SK-N-SH (cell line): ENCODE measurements at regions not wholly inside any gene's neighbourhood (a gene's known extent, or its start where the extent isn't known, plus 50 kb on each side); places are given as distances from the start of the nearest gene placed in this dataset.

Source experiments
- CTCF ChIP-seq: fragments of 200-600 bp; sonication (generic); IDR thresholded peaks from 2 replicates; pipeline ENCODE4 v1.6.1; 2017; ENCODE audit warnings: antibody characterized with exemption, mild to moderate bottlenecking, moderate library complexity
- EP300 ChIP-seq, 2 experiments: IDR thresholded peaks; 2 replicates each; pipeline versions ENCODE4 v1.4.0 to v1.6.1; 2012; ENCODE audit warnings: borderline replicate concordance in 1 of 2, low read depth in 1 of 2, low read length in 1 of 2
- FOSL2 ChIP-seq: IDR thresholded peaks from 2 replicates; pipeline ENCODE4 v1.4.0; 2012; ENCODE audit warnings: low read depth, mild to moderate bottlenecking, moderate library complexity, borderline replicate concordance
- GABPA ChIP-seq: IDR thresholded peaks from 2 replicates; pipeline ENCODE4 v1.4.0; 2012; ENCODE audit warnings: low read depth, mild to moderate bottlenecking
- MAX ChIP-seq: IDR thresholded peaks from 2 replicates; pipeline ENCODE4 v1.4.0; 2012; ENCODE audit warnings: low read depth
- POLR2AphosphoS5 ChIP-seq: IDR thresholded peaks from 2 replicates; pipeline ENCODE4 v1.6.1; 2012; ENCODE audit warnings: low read depth, low read length
- RAD21 ChIP-seq: IDR thresholded peaks from 2 replicates; pipeline ENCODE4 v1.6.1; 2012; ENCODE audit warnings: mild to moderate bottlenecking, low read length
- RCOR1 ChIP-seq: fragments of 150-350 bp; IDR thresholded peaks from 2 replicates; pipeline ENCODE4 v1.6.1; 2017; ENCODE audit warnings: antibody characterized with exemption, low read length
- REST ChIP-seq: IDR thresholded peaks from 2 replicates; pipeline ENCODE4 v1.6.1; 2012; ENCODE audit warnings: mild to moderate bottlenecking, low read depth, low read length, moderate library complexity
- RXRA ChIP-seq: IDR thresholded peaks from 2 replicates; pipeline ENCODE4 v1.4.0; 2012; ENCODE audit warnings: low read depth, mild to moderate bottlenecking, borderline replicate concordance
- SIN3A ChIP-seq: IDR thresholded peaks from 2 replicates; pipeline ENCODE4 v1.6.1; 2012; ENCODE audit warnings: low read depth, mild to moderate bottlenecking, low read length, moderate library complexity, borderline replicate concordance
- TAF1 ChIP-seq: IDR thresholded peaks from 2 replicates; pipeline ENCODE4 v1.6.1; 2012; ENCODE audit warnings: low read depth, mild to moderate bottlenecking, low read length, moderate library complexity, borderline replicate concordance
- USF2 ChIP-seq: fragments of 150-350 bp; IDR thresholded peaks from 2 replicates; pipeline ENCODE4 v1.6.1; 2017; ENCODE audit warnings: antibody characterized with exemption, low read length, low read depth, borderline replicate concordance
- YY1 ChIP-seq: IDR thresholded peaks from 2 replicates; pipeline ENCODE4 v1.4.0; 2012; ENCODE audit warnings: low read depth, mild to moderate bottlenecking

- TF ChIP-seq USF2 (no peak), REST (no peak), SIN3A (no peak), CTCF (no peak), MAX (no peak), GABPA (no peak), RAD21 (no peak), FOSL2 (no peak), EP300 (IDR thresholded peaks at IDR 0.05; ENCODE audit: borderline replicate concordance in 1 of 2, low read depth in 1 of 2, low read length in 1 of 2) (no peak), POLR2AphosphoS5 (no peak), TAF1 (no peak), RCOR1 (no peak), YY1 (no peak), RXRA (no peak)
Measured at GRCh38 chr4:38371391-38371851, 292.6 kb upstream of the KLF3 start.
